CD4-positive, alpha-beta T cell treated with Interleukin-17A for 1 hour (primary cell): ENCODE measurements at regions not wholly inside any gene's neighbourhood (a gene's known extent, or its start where the extent isn't known, plus 50 kb on each side); places are given as distances from the start of the nearest gene placed in this dataset.

ENCODE experiments used
- DNase-seq: peaks from one replicate; pipeline ENCODE4 v3.0.0-alpha.2; 2020

- no peak for DNase-seq
Observed at GRCh38 chr3:159629329-159630084, 359.1 kb upstream of the IL12A start.

GRCh38 chr3:159631226-159631625, 357.4 kb upstream of the IL12A start:
- DNase-seq, result no peak

GRCh38 chr3:159632128-159632527, 356.5 kb upstream of the IL12A start:
- DNase-seq, result no peak

GRCh38 chr3:159632851-159633250, 355.8 kb upstream of the IL12A start:
- DNase-seq, result no peak

- DNase-seq, result no peak
Observed at GRCh38 chr3:159634483-159634882, 354.2 kb upstream of the IL12A start.

GRCh38 chr3:159635047-159635641, 353.5 kb upstream of the IL12A start:
- no peak for DNase-seq

GRCh38 chr3:159637883-159638542, 350.6 kb upstream of the IL12A start:
- no peak for DNase-seq

- no peak for DNase-seq
Observed at GRCh38 chr3:159640225-159640624, 348.4 kb upstream of the IL12A start.

- DNase-seq, result no peak
Observed at GRCh38 chr3:159643406-159643805, 345.2 kb upstream of the IL12A start.

GRCh38 chr3:159645874-159646273, 342.8 kb upstream of the IL12A start:
- DNase-seq, result no peak

GRCh38 chr3:159649951-159650350, 338.7 kb upstream of the IL12A start:
- no peak for DNase-seq

- no peak for DNase-seq
Observed at GRCh38 chr3:159650726-159651125, 337.9 kb upstream of the IL12A start.

- DNase-seq, result no peak
Observed at GRCh38 chr3:159652452-159652851, 336.2 kb upstream of the IL12A start.

- no peak for DNase-seq
Observed at GRCh38 chr3:159654183-159655134, 334.2 kb upstream of the IL12A start.

GRCh38 chr3:159655202-159655601, 333.4 kb upstream of the IL12A start:
- DNase-seq, result no peak

- DNase-seq, result no peak
Observed at GRCh38 chr3:159657176-159657575, 331.5 kb upstream of the IL12A start.

GRCh38 chr3:159657629-159658028, 331.0 kb upstream of the IL12A start:
- no peak for DNase-seq

GRCh38 chr3:159660326-159660725, 328.3 kb upstream of the IL12A start:
- no peak for DNase-seq

- DNase-seq, result no peak
Observed at GRCh38 chr3:159660901-159661300, 327.7 kb upstream of the IL12A start.

GRCh38 chr3:159662549-159662948, 326.1 kb upstream of the IL12A start:
- no peak for DNase-seq

GRCh38 chr3:159664006-159664405, 324.6 kb upstream of the IL12A start:
- DNase-seq, result no peak

- no peak for DNase-seq
Observed at GRCh38 chr3:159664653-159665052, 324.0 kb upstream of the IL12A start.

GRCh38 chr3:159667261-159667660, 321.4 kb upstream of the IL12A start:
- DNase-seq, result no peak
